ENCODE measurements at regions not wholly inside any gene's neighbourhood (a gene's known extent, or its start where the extent isn't known, plus 50 kb on each side); places are given as distances from the start of the nearest gene placed in this dataset.

GRCh38 chr14:36245223-36245622, 68.7 kb upstream of the PTCSC3 start:
- Histone ChIP-seq H3K27me3 (no peaks in the 10 kb centered on the region), H3K27ac (peak overlapping the region in 1 of 2 donors; percentile 33), H3K4me1 (peaks cover 0 to 4% of the 10 kb centered on the region in 2 donors), H3K9me3 (peaks cover 0 to 4% of the 10 kb centered on the region in 2 donors), H3K36me3 (no peaks in the 10 kb centered on the region), H3K4me3 (no peak overlapping the region)
- intact Hi-C loops (cut with DNase I), result no loop called here
- DNase-seq, result no peak
- ATAC-seq, result peak; percentile 44
- TF ChIP-seq, protein P1, sequence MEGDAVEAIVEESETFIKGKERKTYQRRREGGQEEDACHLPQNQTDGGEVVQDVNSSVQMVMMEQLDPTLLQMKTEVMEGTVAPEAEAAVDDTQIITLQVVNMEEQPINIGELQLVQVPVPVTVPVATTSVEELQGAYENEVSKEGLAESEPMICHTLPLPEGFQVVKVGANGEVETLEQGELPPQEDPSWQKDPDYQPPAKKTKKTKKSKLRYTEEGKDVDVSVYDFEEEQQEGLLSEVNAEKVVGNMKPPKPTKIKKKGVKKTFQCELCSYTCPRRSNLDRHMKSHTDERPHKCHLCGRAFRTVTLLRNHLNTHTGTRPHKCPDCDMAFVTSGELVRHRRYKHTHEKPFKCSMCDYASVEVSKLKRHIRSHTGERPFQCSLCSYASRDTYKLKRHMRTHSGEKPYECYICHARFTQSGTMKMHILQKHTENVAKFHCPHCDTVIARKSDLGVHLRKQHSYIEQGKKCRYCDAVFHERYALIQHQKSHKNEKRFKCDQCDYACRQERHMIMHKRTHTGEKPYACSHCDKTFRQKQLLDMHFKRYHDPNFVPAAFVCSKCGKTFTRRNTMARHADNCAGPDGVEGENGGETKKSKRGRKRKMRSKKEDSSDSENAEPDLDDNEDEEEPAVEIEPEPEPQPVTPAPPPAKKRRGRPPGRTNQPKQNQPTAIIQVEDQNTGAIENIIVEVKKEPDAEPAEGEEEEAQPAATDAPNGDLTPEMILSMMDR (IDR thresholded peaks at IDR 0.05), result no peak

DNA sequence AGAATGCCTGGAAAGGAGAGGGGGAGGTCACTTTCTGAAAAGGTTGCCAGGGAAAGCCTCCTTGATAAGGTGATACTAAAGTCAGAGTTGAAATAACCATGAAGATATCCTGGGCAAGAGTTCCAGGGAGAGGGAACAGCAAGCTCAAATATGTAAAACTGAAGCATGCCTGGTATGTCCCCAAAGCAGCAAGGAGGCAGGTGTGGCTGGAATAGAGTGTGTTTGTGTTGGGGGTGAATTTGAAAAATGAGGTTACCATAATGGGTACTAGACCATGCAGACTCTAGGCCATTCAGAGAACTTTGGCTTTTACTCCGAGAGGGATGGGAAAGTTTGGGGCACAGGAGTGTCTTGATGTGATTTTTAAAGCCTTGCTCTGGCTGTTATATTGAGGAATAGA, 66.7 kb upstream of the PTCSC3 start:
- no peaks in the 10 kb centered on the region for H3K27me3 ChIP-seq
- intact Hi-C loops (cut with DNase I), result no loop called here
- H3K4me1 ChIP-seq, result peaks cover 0 to 4% of the 10 kb centered on the region in 2 donors
- no peaks in the 10 kb centered on the region for H3K36me3 ChIP-seq
- peaks cover 0 to 4% of the 10 kb centered on the region in 2 donors for H3K9me3 ChIP-seq
- peak overlapping the region in 1 of 2 donors; percentile 41 for H3K27ac ChIP-seq
- no peak for DNase-seq
- no peak overlapping the region for H3K4me3 ChIP-seq
- ATAC-seq, result peak; percentile 70
- TF ChIP-seq, protein P1 (IDR thresholded peaks at IDR 0.05), result no peak

DNA sequence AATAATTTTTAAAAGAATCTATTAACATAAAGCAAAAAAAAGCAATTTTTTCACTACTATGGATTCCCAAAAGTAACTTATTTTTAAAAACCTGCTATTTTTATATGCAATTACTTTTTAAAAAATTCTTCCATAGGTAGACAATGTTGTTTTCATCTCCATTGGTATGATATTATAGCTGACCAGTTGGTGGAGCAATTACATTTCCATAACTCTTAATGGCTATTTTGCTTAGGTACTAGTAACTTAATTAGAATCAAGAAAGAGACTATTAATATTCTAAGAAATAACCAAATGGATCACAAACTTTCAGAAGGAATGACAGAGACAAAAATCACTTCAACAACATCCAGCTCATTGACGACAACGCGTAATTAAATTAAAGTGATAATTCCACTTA, 64.7 kb upstream of the PTCSC3 start:
- Histone ChIP-seq H3K4me3 (no peak overlapping the region), H3K27ac (no peak overlapping the region), H3K4me1 (peaks cover 0 to 4% of the 10 kb centered on the region in 2 donors), H3K36me3 (no peaks in the 10 kb centered on the region), H3K27me3 (no peaks in the 10 kb centered on the region), H3K9me3 (peaks cover 0 to 4% of the 10 kb centered on the region in 2 donors)
- TF ChIP-seq, protein P1 (IDR thresholded peaks at IDR 0.05), result peak in 1 of 2 donors; percentile 24
- intact Hi-C loops (cut with DNase I), result no loop called here
- ATAC-seq (peak; percentile 38), DNase-seq (no peak)

DNA sequence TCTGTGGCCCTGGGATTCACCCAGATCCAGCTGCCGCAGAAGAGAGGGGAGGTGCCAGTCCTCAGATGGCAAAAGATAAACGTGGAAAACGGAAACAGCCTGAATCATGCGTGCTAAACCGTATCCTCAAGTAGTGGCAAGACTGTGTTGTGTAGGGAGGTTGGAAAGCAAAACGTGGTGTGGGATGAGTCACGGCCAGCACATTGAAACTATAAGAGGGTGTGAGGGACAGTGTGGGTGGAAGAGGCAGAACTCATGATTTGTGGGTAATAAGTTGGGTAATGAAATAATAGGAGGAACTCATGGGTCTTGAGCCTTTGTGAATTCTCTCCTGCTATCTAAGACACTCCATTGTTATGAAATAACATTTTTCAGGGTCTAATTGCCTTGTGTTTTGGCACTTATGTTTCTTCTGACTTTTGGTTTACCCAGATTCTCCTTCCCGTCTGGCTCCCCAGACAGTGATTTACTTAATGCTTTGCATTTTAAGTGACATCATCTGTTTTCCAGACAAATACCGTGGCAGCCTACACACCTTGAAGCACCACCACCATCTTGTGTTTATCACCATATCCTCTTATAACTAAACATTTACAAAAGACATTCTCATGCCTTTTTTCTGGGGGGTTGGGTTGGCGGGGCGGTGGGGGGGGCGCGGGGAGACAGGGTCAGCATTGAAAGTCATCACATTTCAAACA, 62.3 kb upstream of the PTCSC3 start:
- intact Hi-C loops (cut with DNase I), result no loop called here
- peak overlapping the region; percentile 43 to 79 for H3K27ac ChIP-seq
- ATAC-seq, result peak; percentile 74

GRCh38 chr14:36233217-36233616, 56.7 kb upstream of the PTCSC3 start:
- Histone ChIP-seq H3K27ac (no peak overlapping the region), H3K4me3 (no peak overlapping the region), H3K4me1 (peaks cover 0 to 3% of the 10 kb centered on the region in 2 donors), H3K36me3 (no peaks in the 10 kb centered on the region), H3K27me3 (no peaks in the 10 kb centered on the region), H3K9me3 (no peaks in the 10 kb centered on the region)
- DNase-seq (no peak), ATAC-seq (peak; percentile 61)
- TF ChIP-seq, protein P1 (IDR thresholded peaks at IDR 0.05), result no peak
- intact Hi-C loops (cut with DNase I), result no loop called here

More for the DNA sequence above, 62.3 kb upstream of the PTCSC3 start:
- peaks cover 0 to 4% of the 10 kb centered on the region in 2 donors for H3K4me1 ChIP-seq
- H3K9me3 ChIP-seq, result peaks cover 0 to 4% of the 10 kb centered on the region in 2 donors
- no peaks in the 10 kb centered on the region for H3K27me3 ChIP-seq
- DNase-seq, result peak in 1 of 4 donors; percentile 63
- TF ChIP-seq, protein P1 (IDR thresholded peaks at IDR 0.05), result no peak
- no peak overlapping the region for H3K4me3 ChIP-seq
- H3K36me3 ChIP-seq, result no peaks in the 10 kb centered on the region
